ENCODE measurements at regions not wholly inside any gene's neighbourhood (a gene's known extent, or its start where the extent isn't known, plus 50 kb on each side); places are given as distances from the start of the nearest gene placed in this dataset.
A peak's percentile ranks its signal among the peaks of the same experiment; 100 is the strongest.

GRCh38 chr10:118108194-118109026 is 61.7 kb upstream of the RAB11FIP2 start:
- Mint-ChIP-seq H3K36me3 (ENCODE audit: insufficient read depth, unreplicated experiment) (no peaks in the 10 kb centered on the region), H3K27ac (ENCODE audit: unreplicated experiment) (no peak overlapping the region), H3K27me3 (ENCODE audit: unreplicated experiment) (no peaks in the 10 kb centered on the region), H3K4me3 (ENCODE audit: low read depth, unreplicated experiment) (no peak overlapping the region), H3K9me3 (ENCODE audit: low read depth, unreplicated experiment) (no peaks in the 10 kb centered on the region), H3K4me1 (ENCODE audit: low read depth, unreplicated experiment) (no peaks in the 10 kb centered on the region)
- intact Hi-C loops (cut with micrococcal nuclease; ENCODE audit: unreplicated experiment): loop anchor here (10.0 kb wide), 1 partner anchor 244 kb away; no protein-coding TSS in a partner anchor
- no peak for TF ChIP-seq CTCF (IDR thresholded peaks at IDR 0.05; ENCODE audit: unreplicated experiment)
- BruUV-seq (replicated peaks): no TSS peak
- no peak for DNase-seq
- CTCF ChIA-PET: no interaction called here

- TF ChIP-seq CTCF (IDR thresholded peaks at IDR 0.05; ENCODE audit: unreplicated experiment): no peak
- Mint-ChIP-seq H3K27me3 (ENCODE audit: unreplicated experiment) (no peaks in the 10 kb centered on the region), H3K36me3 (ENCODE audit: insufficient read depth, unreplicated experiment) (no peaks in the 10 kb centered on the region), H3K4me1 (ENCODE audit: low read depth, unreplicated experiment) (no peaks in the 10 kb centered on the region), H3K27ac (ENCODE audit: unreplicated experiment) (no peak overlapping the region), H3K4me3 (ENCODE audit: low read depth, unreplicated experiment) (no peak overlapping the region), H3K9me3 (ENCODE audit: low read depth, unreplicated experiment) (no peaks in the 10 kb centered on the region)
- intact Hi-C loops (cut with micrococcal nuclease; ENCODE audit: unreplicated experiment): loop anchor here (10.0 kb wide), 1 partner anchor 243 kb away; no protein-coding TSS in a partner anchor
- CTCF ChIA-PET: no interaction called here
- no peak for DNase-seq
- no TSS peak for BruUV-seq (replicated peaks)
Observed at GRCh38 chr10:118107541-118107940, 60.8 kb upstream of the RAB11FIP2 start.

- CTCF ChIA-PET: interaction anchor here (1.2 kb wide), 1 partner anchor 610 kb away, joined by 4 read pairs; no protein-coding TSS in a partner anchor
- Mint-ChIP-seq H3K4me1 (ENCODE audit: low read depth, unreplicated experiment) (no peaks in the 10 kb centered on the region), H3K27me3 (ENCODE audit: unreplicated experiment) (no peaks in the 10 kb centered on the region), H3K27ac (ENCODE audit: unreplicated experiment) (no peak overlapping the region), H3K36me3 (ENCODE audit: insufficient read depth, unreplicated experiment) (no peaks in the 10 kb centered on the region), H3K9me3 (ENCODE audit: low read depth, unreplicated experiment) (no peaks in the 10 kb centered on the region), H3K4me3 (ENCODE audit: low read depth, unreplicated experiment) (no peak overlapping the region)
- DNase-seq: no peak
- no TSS peak for BruUV-seq (replicated peaks)
- TF ChIP-seq CTCF (IDR thresholded peaks at IDR 0.05; ENCODE audit: unreplicated experiment): no peak
- intact Hi-C loops (cut with micrococcal nuclease; ENCODE audit: unreplicated experiment): loop anchor here (10.0 kb wide), 1 partner anchor 242 kb away; no protein-coding TSS in a partner anchor
Observed at GRCh38 chr10:118107040-118107439, 60.3 kb upstream of the RAB11FIP2 start.

- no TSS peak for BruUV-seq (replicated peaks)
- no peak overlapping the region for H3K27ac Mint-ChIP-seq (ENCODE audit: unreplicated experiment)
- intact Hi-C loops (cut with micrococcal nuclease; ENCODE audit: unreplicated experiment): loop anchor here (1.0 to 10.0 kb wide), 3 partner anchors 242 to 610 kb away; no protein-coding TSS in a partner anchor
- no peaks in the 10 kb centered on the region for H3K27me3 Mint-ChIP-seq (ENCODE audit: unreplicated experiment)
- TF ChIP-seq CTCF (IDR thresholded peaks at IDR 0.05; ENCODE audit: unreplicated experiment): no peak
- H3K4me3 Mint-ChIP-seq (ENCODE audit: low read depth, unreplicated experiment): no peak overlapping the region
- DNase-seq: peak; percentile 15
- H3K4me1 Mint-ChIP-seq (ENCODE audit: low read depth, unreplicated experiment): no peaks in the 10 kb centered on the region
- H3K36me3 Mint-ChIP-seq (ENCODE audit: insufficient read depth, unreplicated experiment): no peaks in the 10 kb centered on the region
- H3K9me3 Mint-ChIP-seq (ENCODE audit: low read depth, unreplicated experiment): no peaks in the 10 kb centered on the region
- CTCF ChIA-PET: interaction anchor here (0.6 to 1.2 kb wide), 2 partner anchors 610 to 903 kb away, joined by 3 to 4 read pairs; no protein-coding TSS in a partner anchor
Observed at GRCh38 chr10:118106426-118106825, 59.7 kb upstream of the RAB11FIP2 start.

Measured in Calu3 (cell line).